ENCODE measurements at regions not wholly inside any gene's neighbourhood (a gene's known extent, or its start where the extent isn't known, plus 50 kb on each side); places are given as distances from the start of the nearest gene placed in this dataset.

DNA sequence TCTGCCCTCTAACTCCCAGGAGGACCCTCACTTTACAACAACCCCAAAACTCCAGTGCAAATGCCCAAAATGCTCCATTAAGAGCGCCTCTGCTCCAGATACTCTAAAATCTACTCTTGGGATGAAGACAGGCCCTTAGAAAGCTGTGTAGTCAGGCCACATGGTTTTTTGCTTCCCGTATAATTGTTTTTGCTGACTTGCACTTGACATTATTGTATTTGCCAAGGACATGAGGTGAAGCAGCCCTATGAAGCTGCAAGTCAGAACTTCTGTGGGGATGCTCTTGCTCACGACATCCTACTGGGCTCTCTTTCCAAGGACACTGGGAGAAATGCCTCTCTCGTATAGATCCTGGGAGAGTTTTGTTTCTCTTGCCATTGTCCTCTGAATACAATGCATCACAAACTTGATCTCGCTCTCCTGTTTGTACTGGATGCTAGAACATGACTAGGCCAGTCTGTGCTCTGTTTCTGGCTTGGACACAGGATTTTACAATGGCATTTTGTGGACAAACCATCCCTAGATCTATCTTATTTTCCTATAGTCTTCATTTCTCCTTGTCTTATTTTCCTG is 177.2 kb upstream of the DTNBP1 start:
- H3K27ac ChIP-seq, result no peak overlapping the region
- no peak overlapping the region for H3K4me3 ChIP-seq
- 50 to 55% (median 54%) methylated on average over 5 of the region's 5 CpGs for WGBS, 3 donors
- no peaks in the 10 kb centered on the region for H3K27me3 ChIP-seq
- TF ChIP-seq POLR2A (IDR thresholded peaks at IDR 0.05) (no peak), EP300 (IDR thresholded peaks at IDR 0.05) (no peak)
- TF ChIP-seq, protein P1, sequence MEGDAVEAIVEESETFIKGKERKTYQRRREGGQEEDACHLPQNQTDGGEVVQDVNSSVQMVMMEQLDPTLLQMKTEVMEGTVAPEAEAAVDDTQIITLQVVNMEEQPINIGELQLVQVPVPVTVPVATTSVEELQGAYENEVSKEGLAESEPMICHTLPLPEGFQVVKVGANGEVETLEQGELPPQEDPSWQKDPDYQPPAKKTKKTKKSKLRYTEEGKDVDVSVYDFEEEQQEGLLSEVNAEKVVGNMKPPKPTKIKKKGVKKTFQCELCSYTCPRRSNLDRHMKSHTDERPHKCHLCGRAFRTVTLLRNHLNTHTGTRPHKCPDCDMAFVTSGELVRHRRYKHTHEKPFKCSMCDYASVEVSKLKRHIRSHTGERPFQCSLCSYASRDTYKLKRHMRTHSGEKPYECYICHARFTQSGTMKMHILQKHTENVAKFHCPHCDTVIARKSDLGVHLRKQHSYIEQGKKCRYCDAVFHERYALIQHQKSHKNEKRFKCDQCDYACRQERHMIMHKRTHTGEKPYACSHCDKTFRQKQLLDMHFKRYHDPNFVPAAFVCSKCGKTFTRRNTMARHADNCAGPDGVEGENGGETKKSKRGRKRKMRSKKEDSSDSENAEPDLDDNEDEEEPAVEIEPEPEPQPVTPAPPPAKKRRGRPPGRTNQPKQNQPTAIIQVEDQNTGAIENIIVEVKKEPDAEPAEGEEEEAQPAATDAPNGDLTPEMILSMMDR (IDR thresholded peaks at IDR 0.05), result no peak
- intact Hi-C loops (cut with DNase I), result no loop called here
- no peaks in the 10 kb centered on the region for H3K9me3 ChIP-seq
- H3K4me1 ChIP-seq (ENCODE audit: insufficient read depth), result peaks cover 13% of the 10 kb centered on the region
- DNase-seq, result no peak
- H3K36me3 ChIP-seq, result no peaks in the 10 kb centered on the region

DNA sequence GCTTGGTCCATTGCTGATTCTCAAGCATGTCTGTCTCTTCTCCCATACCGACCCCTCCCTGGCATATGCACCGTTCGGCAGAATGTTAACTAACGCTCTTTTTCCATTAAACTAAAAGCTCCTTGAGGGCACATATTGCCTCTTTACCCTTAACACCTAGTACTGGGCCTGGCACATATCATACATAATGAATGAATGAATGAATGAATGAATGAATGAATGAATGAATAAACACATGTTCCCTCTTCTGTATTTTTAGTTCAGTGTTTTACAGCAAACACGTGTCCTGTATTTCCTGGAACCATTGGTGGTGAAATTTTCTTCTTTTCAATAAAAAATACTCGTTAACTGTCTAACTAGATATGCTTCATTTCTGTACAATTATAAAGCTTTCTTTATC is 174.4 kb upstream of the DTNBP1 start:
- Histone ChIP-seq H3K36me3 (no peaks in the 10 kb centered on the region), H3K9me3 (no peaks in the 10 kb centered on the region), H3K4me3 (no peak overlapping the region), H3K27ac (no peak overlapping the region), H3K27me3 (no peaks in the 10 kb centered on the region), H3K4me1 (ENCODE audit: insufficient read depth) (peaks cover 3% of the 10 kb centered on the region)
- TF ChIP-seq EP300 (IDR thresholded peaks at IDR 0.05), result no peak
- TF ChIP-seq, protein P1 (IDR thresholded peaks at IDR 0.05), result no peak
- no peak for TF ChIP-seq POLR2A (IDR thresholded peaks at IDR 0.05)
- no peak for DNase-seq
- intact Hi-C loops (cut with DNase I), result no loop called here
- WGBS, 3 donors, result 92 to 96% (median 95%) methylated on average over 6 of the region's 6 CpGs

DNA sequence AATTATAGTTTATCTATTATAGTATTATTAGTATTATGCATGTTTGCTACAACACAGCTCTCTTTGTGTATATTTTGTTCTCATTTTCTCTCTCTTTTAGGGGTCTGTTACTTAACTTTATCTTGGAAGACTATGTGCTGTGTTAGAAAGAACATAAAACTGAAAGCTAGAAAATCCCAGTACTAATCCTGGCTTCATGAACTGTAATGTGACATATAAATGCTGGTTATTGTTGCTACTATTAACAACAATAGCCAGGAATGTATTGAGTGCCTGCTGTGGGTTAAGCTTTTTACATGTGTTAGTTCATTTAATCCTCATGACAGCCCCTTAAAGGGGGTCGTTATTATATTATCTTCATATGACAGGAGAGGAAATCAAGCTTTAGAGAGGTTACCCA is 170.0 kb upstream of the DTNBP1 start:
- intact Hi-C loops (cut with DNase I), result no loop called here
- DNase-seq, result no peak
- no peaks in the 10 kb centered on the region for H3K4me1 ChIP-seq (ENCODE audit: insufficient read depth)
- H3K36me3 ChIP-seq, result no peaks in the 10 kb centered on the region
- H3K27me3 ChIP-seq, result no peaks in the 10 kb centered on the region
- TF ChIP-seq EP300 (IDR thresholded peaks at IDR 0.05), result no peak
- TF ChIP-seq POLR2A (IDR thresholded peaks at IDR 0.05), result no peak
- TF ChIP-seq, protein P1 (IDR thresholded peaks at IDR 0.05), result no peak
- H3K27ac ChIP-seq, result no peak overlapping the region
- 63 to 77% (median 70%) methylated on average over 1 of the region's 1 CpG for WGBS, 3 donors
- no peaks in the 10 kb centered on the region for H3K9me3 ChIP-seq
- H3K4me3 ChIP-seq, result no peak overlapping the region

DNA sequence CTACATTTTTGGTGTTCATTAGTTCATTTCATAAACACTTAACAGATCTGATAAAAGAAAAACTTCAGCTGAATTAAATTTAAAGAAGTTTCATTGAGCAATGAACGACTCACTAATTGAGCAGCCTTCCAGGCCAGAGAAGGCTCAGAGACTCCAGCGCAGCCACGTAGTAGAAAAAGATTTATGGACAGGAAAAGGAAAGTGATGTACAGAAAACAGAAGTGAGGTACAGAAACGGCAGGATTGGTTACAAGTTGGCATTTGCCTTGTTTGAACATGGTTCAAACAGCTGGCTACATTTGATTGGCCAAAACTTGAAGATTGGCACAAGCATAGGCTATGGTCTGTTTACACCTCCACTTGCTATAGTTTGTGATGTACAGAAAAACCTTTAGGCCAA is 166.3 kb upstream of the DTNBP1 start:
- Histone ChIP-seq H3K4me3 (no peak overlapping the region), H3K36me3 (no peaks in the 10 kb centered on the region), H3K9me3 (no peaks in the 10 kb centered on the region), H3K4me1 (ENCODE audit: insufficient read depth) (no peaks in the 10 kb centered on the region), H3K27me3 (no peaks in the 10 kb centered on the region), H3K27ac (no peak overlapping the region)
- TF ChIP-seq EP300 (IDR thresholded peaks at IDR 0.05), result no peak
- TF ChIP-seq, protein P1 (IDR thresholded peaks at IDR 0.05), result no peak
- TF ChIP-seq POLR2A (IDR thresholded peaks at IDR 0.05), result no peak
- no peak for DNase-seq
- intact Hi-C loops (cut with DNase I), result no loop called here
- WGBS, 3 donors, result 68 to 77% (median 70%) methylated on average over 4 of the region's 4 CpGs

Data from ovary (tissue), 7 donors.